ENCODE measurements at regions not wholly inside any gene's neighbourhood (a gene's known extent, or its start where the extent isn't known, plus 50 kb on each side); places are given as distances from the start of the nearest gene placed in this dataset.

DNA sequence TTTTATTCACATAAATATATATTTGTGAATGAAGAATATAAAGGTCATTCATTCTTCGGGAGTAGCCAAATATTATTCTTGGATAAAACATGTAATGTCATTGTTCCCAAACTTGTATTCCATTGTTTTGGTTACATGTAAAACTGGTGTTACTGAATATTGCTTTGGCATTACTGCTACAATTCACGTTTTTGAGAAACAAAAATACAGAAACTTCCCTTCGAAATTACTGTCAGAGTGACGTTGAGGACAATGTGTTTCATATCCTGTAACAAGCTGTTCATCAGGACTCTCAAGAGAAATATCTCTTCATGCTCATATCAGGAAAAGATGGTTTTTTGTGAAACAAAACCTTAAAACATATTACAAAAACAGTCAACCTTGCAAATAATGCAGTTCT, 258.9 kb upstream of the DDX53 start:
- H3K4me1 ChIP-seq (ENCODE audit: control insufficient read depth, insufficient read depth, low read length): no peaks in the 10 kb centered on the region
- H3K9ac ChIP-seq (ENCODE audit: control insufficient read depth, insufficient read depth, low read length): no peak overlapping the region
- no peaks in the 10 kb centered on the region for H3K79me2 ChIP-seq (ENCODE audit: control insufficient read depth, insufficient read depth, low read length)
- ChIA-PET POLR2A (no interaction called here), SMC1A (ENCODE audit: uncharacterized antibody, unreplicated experiment) (no interaction called here), CTCF (interaction anchor here (1.5 kb wide), 1 partner anchor 9 kb away, joined by 7 read pairs; no protein-coding TSS in a partner anchor), RAD21 (ENCODE audit: unreplicated experiment) (no interaction called here)
- no peaks in the 10 kb centered on the region for H4K20me1 ChIP-seq (ENCODE audit: control insufficient read depth, insufficient read depth)
- TF ChIP-seq FOXK2 (IDR thresholded peaks at IDR 0.05) (no peak), SUZ12 (IDR thresholded peaks at IDR 0.05; ENCODE audit: unreplicated experiment) (no peak), WRNIP1 (IDR thresholded peaks at IDR 0.05; ENCODE audit: borderline replicate concordance, low read depth, low read length) (no peak), NR2F1 (conservative IDR thresholded peaks at IDR 0.05) (no peak), ATF7 (IDR thresholded peaks at IDR 0.05; ENCODE audit: low read depth) (no peak)
- TF ChIP-seq, protein P1, sequence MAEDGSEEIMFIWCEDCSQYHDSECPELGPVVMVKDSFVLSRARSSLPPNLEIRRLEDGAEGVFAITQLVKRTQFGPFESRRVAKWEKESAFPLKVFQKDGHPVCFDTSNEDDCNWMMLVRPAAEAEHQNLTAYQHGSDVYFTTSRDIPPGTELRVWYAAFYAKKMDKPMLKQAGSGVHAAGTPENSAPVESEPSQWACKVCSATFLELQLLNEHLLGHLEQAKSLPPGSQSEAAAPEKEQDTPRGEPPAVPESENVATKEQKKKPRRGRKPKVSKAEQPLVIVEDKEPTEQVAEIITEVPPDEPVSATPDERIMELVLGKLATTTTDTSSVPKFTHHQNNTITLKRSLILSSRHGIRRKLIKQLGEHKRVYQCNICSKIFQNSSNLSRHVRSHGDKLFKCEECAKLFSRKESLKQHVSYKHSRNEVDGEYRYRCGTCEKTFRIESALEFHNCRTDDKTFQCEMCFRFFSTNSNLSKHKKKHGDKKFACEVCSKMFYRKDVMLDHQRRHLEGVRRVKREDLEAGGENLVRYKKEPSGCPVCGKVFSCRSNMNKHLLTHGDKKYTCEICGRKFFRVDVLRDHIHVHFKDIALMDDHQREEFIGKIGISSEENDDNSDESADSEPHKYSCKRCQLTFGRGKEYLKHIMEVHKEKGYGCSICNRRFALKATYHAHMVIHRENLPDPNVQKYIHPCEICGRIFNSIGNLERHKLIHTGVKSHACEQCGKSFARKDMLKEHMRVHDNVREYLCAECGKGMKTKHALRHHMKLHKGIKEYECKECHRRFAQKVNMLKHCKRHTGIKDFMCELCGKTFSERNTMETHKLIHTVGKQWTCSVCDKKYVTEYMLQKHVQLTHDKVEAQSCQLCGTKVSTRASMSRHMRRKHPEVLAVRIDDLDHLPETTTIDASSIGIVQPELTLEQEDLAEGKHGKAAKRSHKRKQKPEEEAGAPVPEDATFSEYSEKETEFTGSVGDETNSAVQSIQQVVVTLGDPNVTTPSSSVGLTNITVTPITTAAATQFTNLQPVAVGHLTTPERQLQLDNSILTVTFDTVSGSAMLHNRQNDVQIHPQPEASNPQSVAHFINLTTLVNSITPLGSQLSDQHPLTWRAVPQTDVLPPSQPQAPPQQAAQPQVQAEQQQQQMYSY (CRISPR knock-in tag; IDR thresholded peaks at IDR 0.05): no peak
- H3K27me3 ChIP-seq (replicated peaks in 1 of 2; ENCODE audit: control insufficient read depth in 2 of 2, insufficient read depth in 2 of 2, low read length in 1 of 2): no peaks in the 10 kb centered on the region
- no peak for DNase-seq (ENCODE audit: low read depth, low spot score)
- no peak for ATAC-seq
- WGBS (ENCODE audit: insufficient coverage, insufficient replicate concordance, low lambda C conversion rate, missing lambda C conversion rate): 23% methylated on average over 4 of the region's 4 CpGs
- no peaks in the 10 kb centered on the region for H3K36me3 ChIP-seq (ENCODE audit: control insufficient read depth in 2 of 2, insufficient read depth in 2 of 2, low read length in 1 of 2)
- no peak overlapping the region for H3K4me3 ChIP-seq
- FAIRE-seq: no peak
- H2AFZ ChIP-seq (ENCODE audit: control insufficient read depth, low read depth, low read length): no peak overlapping the region
- in situ Hi-C loops (cut with MboI): loop anchor here (10.0 kb wide), 1 partner anchor 606 kb away; no protein-coding TSS in a partner anchor
- no peak overlapping the region for H3K4me2 ChIP-seq (ENCODE audit: control insufficient read depth, insufficient read depth)
- H3K27ac ChIP-seq (ENCODE audit: control insufficient read depth, insufficient read depth): no peak overlapping the region
- no peaks in the 10 kb centered on the region for H3K9me3 ChIP-seq (replicated peaks; ENCODE audit: control insufficient read depth, insufficient read depth, low read length)
- intact Hi-C loops (cut with micrococcal nuclease; ENCODE audit: unreplicated experiment): no loop called here
- BruUV-seq (replicated peaks): no TSS peak
